ENCODE measurements at regions not wholly inside any gene's neighbourhood (a gene's known extent, or its start where the extent isn't known, plus 50 kb on each side); places are given as distances from the start of the nearest gene placed in this dataset.

GRCh38 chr2:3117650-3118216, 259.9 kb downstream of the EIPR1 start:
- H3K9me3 ChIP-seq (ENCODE audit: control insufficient read depth in 5 of 5, low read length in 5 of 5) = peaks cover 0 to 6% (median 0%) of the 10 kb centered on the region in 5 donors
- H3K4me1 ChIP-seq (ENCODE audit: control insufficient read depth in 5 of 5, insufficient read depth in 5 of 5, low read length in 5 of 5) = no peaks in the 10 kb centered on the region

GRCh38 chr2:3116371-3116770, 261.2 kb downstream of the EIPR1 start:
- Histone ChIP-seq H3K27ac (ENCODE audit: low read depth, low read length) (no peak overlapping the region), H3K9me3 (ENCODE audit: control insufficient read depth in 5 of 5, low read length in 5 of 5) (peaks cover 0 to 6% (median 0%) of the 10 kb centered on the region in 5 donors), H3K9ac (ENCODE audit: low read length in 5 of 5) (no peak overlapping the region)

More at GRCh38 chr2:3117650-3118216, 259.9 kb downstream of the EIPR1 start:
- no peaks in the 10 kb centered on the region for H3K36me3 ChIP-seq (ENCODE audit: control insufficient read depth in 5 of 5, insufficient read depth in 5 of 5, low read length in 5 of 5)
- H3K9ac ChIP-seq (ENCODE audit: low read length in 5 of 5) = no peak overlapping the region
- H3K27ac ChIP-seq (ENCODE audit: low read depth, low read length) = no peak overlapping the region
- H3K27me3 ChIP-seq (ENCODE audit: control insufficient read depth in 5 of 5, insufficient read depth in 4 of 5, low read length in 5 of 5) = peaks cover 0 to 5% (median 0%) of the 10 kb centered on the region in 5 donors
- H3K4me3 ChIP-seq (ENCODE audit: low read depth in 1 of 5, low read length in 5 of 5) = no peak overlapping the region

GRCh38 chr2:3115301-3116042, 262.1 kb downstream of the EIPR1 start:
- Histone ChIP-seq H3K36me3 (ENCODE audit: control insufficient read depth in 5 of 5, insufficient read depth in 5 of 5, low read length in 5 of 5) (no peaks in the 10 kb centered on the region), H3K27ac (ENCODE audit: low read depth, low read length) (no peak overlapping the region), H3K27me3 (ENCODE audit: control insufficient read depth in 5 of 5, insufficient read depth in 4 of 5, low read length in 5 of 5) (peaks cover 0 to 5% (median 0%) of the 10 kb centered on the region in 5 donors), H3K9ac (ENCODE audit: low read length in 5 of 5) (no peak overlapping the region), H3K9me3 (ENCODE audit: control insufficient read depth in 5 of 5, low read length in 5 of 5) (peaks cover 0 to 4% (median 0%) of the 10 kb centered on the region in 5 donors), H3K4me3 (ENCODE audit: low read depth in 1 of 5, low read length in 5 of 5) (no peak overlapping the region), H3K4me1 (ENCODE audit: control insufficient read depth in 5 of 5, insufficient read depth in 5 of 5, low read length in 5 of 5) (no peaks in the 10 kb centered on the region)

More at GRCh38 chr2:3116371-3116770, 261.2 kb downstream of the EIPR1 start:
- no peaks in the 10 kb centered on the region for H3K4me1 ChIP-seq (ENCODE audit: control insufficient read depth in 5 of 5, insufficient read depth in 5 of 5, low read length in 5 of 5)
- H3K36me3 ChIP-seq (ENCODE audit: control insufficient read depth in 5 of 5, insufficient read depth in 5 of 5, low read length in 5 of 5) = no peaks in the 10 kb centered on the region
- peaks cover 0 to 5% (median 0%) of the 10 kb centered on the region in 5 donors for H3K27me3 ChIP-seq (ENCODE audit: control insufficient read depth in 5 of 5, insufficient read depth in 4 of 5, low read length in 5 of 5)
- no peak overlapping the region for H3K4me3 ChIP-seq (ENCODE audit: low read depth in 1 of 5, low read length in 5 of 5)

- H3K27ac ChIP-seq (ENCODE audit: low read depth, low read length) = no peak overlapping the region
- H3K9me3 ChIP-seq (ENCODE audit: control insufficient read depth in 5 of 5, low read length in 5 of 5) = no peaks in the 10 kb centered on the region
- H3K27me3 ChIP-seq (ENCODE audit: control insufficient read depth in 5 of 5, insufficient read depth in 4 of 5, low read length in 5 of 5) = peaks cover 0 to 5% (median 0%) of the 10 kb centered on the region in 5 donors
- H3K36me3 ChIP-seq (ENCODE audit: control insufficient read depth in 5 of 5, insufficient read depth in 5 of 5, low read length in 5 of 5) = no peaks in the 10 kb centered on the region
- H3K4me1 ChIP-seq (ENCODE audit: control insufficient read depth in 5 of 5, insufficient read depth in 5 of 5, low read length in 5 of 5) = no peaks in the 10 kb centered on the region
- H3K4me3 ChIP-seq (ENCODE audit: low read depth in 1 of 5, low read length in 5 of 5) = no peak overlapping the region
- H3K9ac ChIP-seq (ENCODE audit: low read length in 5 of 5) = no peak overlapping the region
Measured at GRCh38 chr2:3114406-3115185, 263.0 kb downstream of the EIPR1 start.

- no peaks in the 10 kb centered on the region for H3K4me1 ChIP-seq (ENCODE audit: control insufficient read depth in 5 of 5, insufficient read depth in 5 of 5, low read length in 5 of 5)
- H3K36me3 ChIP-seq (ENCODE audit: control insufficient read depth in 5 of 5, insufficient read depth in 5 of 5, low read length in 5 of 5) = no peaks in the 10 kb centered on the region
- no peak overlapping the region for H3K4me3 ChIP-seq (ENCODE audit: low read depth in 1 of 5, low read length in 5 of 5)
- no peak overlapping the region for H3K9ac ChIP-seq (ENCODE audit: low read length in 5 of 5)
- peaks cover 0 to 5% (median 0%) of the 10 kb centered on the region in 5 donors for H3K27me3 ChIP-seq (ENCODE audit: control insufficient read depth in 5 of 5, insufficient read depth in 4 of 5, low read length in 5 of 5)
- no peaks in the 10 kb centered on the region for H3K9me3 ChIP-seq (ENCODE audit: control insufficient read depth in 5 of 5, low read length in 5 of 5)
- H3K27ac ChIP-seq (ENCODE audit: low read depth, low read length) = no peak overlapping the region
Measured at GRCh38 chr2:3113769-3114168, 263.8 kb downstream of the EIPR1 start.

GRCh38 chr2:3113122-3113521, 264.5 kb downstream of the EIPR1 start:
- no peak overlapping the region for H3K9ac ChIP-seq (ENCODE audit: low read length in 5 of 5)
- H3K36me3 ChIP-seq (ENCODE audit: control insufficient read depth in 5 of 5, insufficient read depth in 5 of 5, low read length in 5 of 5) = no peaks in the 10 kb centered on the region
- no peak overlapping the region for H3K27ac ChIP-seq (ENCODE audit: low read depth, low read length)
- peaks cover 0 to 5% (median 0%) of the 10 kb centered on the region in 5 donors for H3K27me3 ChIP-seq (ENCODE audit: control insufficient read depth in 5 of 5, insufficient read depth in 4 of 5, low read length in 5 of 5)
- H3K4me3 ChIP-seq (ENCODE audit: low read depth in 1 of 5, low read length in 5 of 5) = no peak overlapping the region
- H3K9me3 ChIP-seq (ENCODE audit: control insufficient read depth in 5 of 5, low read length in 5 of 5) = no peaks in the 10 kb centered on the region
- H3K4me1 ChIP-seq (ENCODE audit: control insufficient read depth in 5 of 5, insufficient read depth in 5 of 5, low read length in 5 of 5) = no peaks in the 10 kb centered on the region

GRCh38 chr2:3112553-3112952, 265.1 kb downstream of the EIPR1 start:
- Histone ChIP-seq H3K27me3 (ENCODE audit: control insufficient read depth in 5 of 5, insufficient read depth in 4 of 5, low read length in 5 of 5) (peaks cover 0 to 5% (median 0%) of the 10 kb centered on the region in 5 donors), H3K9ac (ENCODE audit: low read length in 5 of 5) (no peak overlapping the region), H3K36me3 (ENCODE audit: control insufficient read depth in 5 of 5, insufficient read depth in 5 of 5, low read length in 5 of 5) (no peaks in the 10 kb centered on the region), H3K9me3 (ENCODE audit: control insufficient read depth in 5 of 5, low read length in 5 of 5) (no peaks in the 10 kb centered on the region), H3K27ac (ENCODE audit: low read depth, low read length) (no peak overlapping the region), H3K4me3 (ENCODE audit: low read depth in 1 of 5, low read length in 5 of 5) (no peak overlapping the region), H3K4me1 (ENCODE audit: control insufficient read depth in 5 of 5, insufficient read depth in 5 of 5, low read length in 5 of 5) (no peaks in the 10 kb centered on the region)

- Histone ChIP-seq H3K27ac (ENCODE audit: low read depth, low read length) (no peak overlapping the region), H3K4me1 (ENCODE audit: control insufficient read depth in 5 of 5, insufficient read depth in 5 of 5, low read length in 5 of 5) (no peaks in the 10 kb centered on the region), H3K27me3 (ENCODE audit: control insufficient read depth in 5 of 5, insufficient read depth in 4 of 5, low read length in 5 of 5) (peaks cover 0 to 5% (median 0%) of the 10 kb centered on the region in 5 donors), H3K4me3 (ENCODE audit: low read depth in 1 of 5, low read length in 5 of 5) (no peak overlapping the region), H3K9me3 (ENCODE audit: control insufficient read depth in 5 of 5, low read length in 5 of 5) (no peaks in the 10 kb centered on the region), H3K36me3 (ENCODE audit: control insufficient read depth in 5 of 5, insufficient read depth in 5 of 5, low read length in 5 of 5) (no peaks in the 10 kb centered on the region), H3K9ac (ENCODE audit: low read length in 5 of 5) (no peak overlapping the region)
Measured at GRCh38 chr2:3112131-3112530, 265.5 kb downstream of the EIPR1 start.

GRCh38 chr2:3110994-3111666, 266.5 kb downstream of the EIPR1 start:
- H3K27ac ChIP-seq (ENCODE audit: low read depth, low read length) = no peak overlapping the region
- H3K9ac ChIP-seq (ENCODE audit: low read length in 5 of 5) = no peak overlapping the region
- H3K9me3 ChIP-seq (ENCODE audit: control insufficient read depth in 5 of 5, low read length in 5 of 5) = no peaks in the 10 kb centered on the region
- H3K4me1 ChIP-seq (ENCODE audit: control insufficient read depth in 5 of 5, insufficient read depth in 5 of 5, low read length in 5 of 5) = no peaks in the 10 kb centered on the region
- no peaks in the 10 kb centered on the region for H3K36me3 ChIP-seq (ENCODE audit: control insufficient read depth in 5 of 5, insufficient read depth in 5 of 5, low read length in 5 of 5)
- H3K4me3 ChIP-seq (ENCODE audit: low read depth in 1 of 5, low read length in 5 of 5) = no peak overlapping the region
- H3K27me3 ChIP-seq (ENCODE audit: control insufficient read depth in 5 of 5, insufficient read depth in 4 of 5, low read length in 5 of 5) = peaks cover 0 to 5% (median 0%) of the 10 kb centered on the region in 5 donors
